ENCODE measurements at regions not wholly inside any gene's neighbourhood (a gene's known extent, or its start where the extent isn't known, plus 50 kb on each side); places are given as distances from the start of the nearest gene placed in this dataset.

- Histone ChIP-seq H3K4me1 (ENCODE audit: control insufficient read depth, insufficient read depth, low read length) (peaks cover 17% of the 10 kb centered on the region), H4K91ac (ENCODE audit: insufficient read depth, low read depth, low read length) (peak overlapping the region; percentile 36; the same call in 1 of the 2 replicates), H4K5ac (ENCODE audit: low read depth, low read length) (no peak overlapping the region), H3K79me1 (ENCODE audit: low read depth in 1 of 2, low read length in 2 of 2) (peaks cover 0 to 17% of the 10 kb centered on the region in 2 experiments; a peak in 1 of 4 replicates), H3K27ac (ENCODE audit: insufficient read depth, low read length) (no peak overlapping the region), H3K4me3 (ENCODE audit: insufficient read depth, low read depth, low read length) (no peak overlapping the region), H3K18ac (ENCODE audit: low read depth, low read length) (no peak overlapping the region), H3K36me3 (ENCODE audit: control insufficient read depth, insufficient read depth, low read length) (no peaks in the 10 kb centered on the region), H2AK9ac (replicated peaks; ENCODE audit: low read depth, low read length, poor library complexity) (no peak overlapping the region), H2AK5ac (ENCODE audit: low read depth, low read length) (peak overlapping the region; percentile 54; the same call in 1 of the 2 replicates), H3K4ac (ENCODE audit: low read depth, low read length) (peak overlapping the region; percentile 67), H3K23ac (ENCODE audit: low read depth, low read length) (no peak overlapping the region), H3K14ac (replicated peaks; ENCODE audit: low read depth, low read length) (no peak overlapping the region), H2BK15ac (ENCODE audit: low read depth, low read length) (no peak overlapping the region), H4K8ac (ENCODE audit: low read depth in 2 of 2, low read length in 2 of 2) (no peak overlapping the region), H2BK20ac (ENCODE audit: low read depth, low read length) (peak overlapping the region; percentile 99), H3K9me1 (ENCODE audit: insufficient read depth, low read length) (peaks cover 19% of the 10 kb centered on the region), H4K20me1 (ENCODE audit: insufficient read depth, low read length) (no peaks in the 10 kb centered on the region), H3K4me2 (ENCODE audit: low read depth, low read length) (no peak overlapping the region), H2BK5ac (ENCODE audit: low read depth, low read length, poor library complexity, severe bottlenecking) (no peak overlapping the region), H3K27me3 (ENCODE audit: control insufficient read depth, insufficient read depth, low read length) (no peaks in the 10 kb centered on the region), H3K56ac (ENCODE audit: extremely low read depth, insufficient read depth, low read length) (no peak overlapping the region), H3K9me3 (ENCODE audit: control insufficient read depth, insufficient read depth, low read length) (peaks cover 3% of the 10 kb centered on the region; the same call in 1 of the 2 replicates), H3K9ac (ENCODE audit: low read depth, low read length) (no peak overlapping the region), H2BK120ac (ENCODE audit: low read depth, low read length) (peak overlapping the region; percentile 35; the same call in 1 of the 2 replicates), H2AFZ (replicated peaks; ENCODE audit: low read length, poor library complexity) (no peak overlapping the region)
- BruUV-seq (replicated peaks), result no TSS peak
- ChIA-PET POLR2A (ENCODE audit: unreplicated experiment) (no interaction called here), CTCF (no interaction called here)
- ATAC-seq (ENCODE audit: low read depth) (no peak), DNase-seq (no peak)
- in situ Hi-C loops (cut with MboI; ENCODE audit: low sequenced_read_pairs) (no loop called here), intact Hi-C loops (cut with micrococcal nuclease) (no loop called here), dilution Hi-C loops (cut with HindIII; ENCODE audit: low sequenced_read_pairs, unreplicated experiment) (no loop called here)
- no peak for TF ChIP-seq CHD1 (IDR thresholded peaks at IDR 0.05; ENCODE audit: low read depth, low read length)
- TF ChIP-seq, protein P1, sequence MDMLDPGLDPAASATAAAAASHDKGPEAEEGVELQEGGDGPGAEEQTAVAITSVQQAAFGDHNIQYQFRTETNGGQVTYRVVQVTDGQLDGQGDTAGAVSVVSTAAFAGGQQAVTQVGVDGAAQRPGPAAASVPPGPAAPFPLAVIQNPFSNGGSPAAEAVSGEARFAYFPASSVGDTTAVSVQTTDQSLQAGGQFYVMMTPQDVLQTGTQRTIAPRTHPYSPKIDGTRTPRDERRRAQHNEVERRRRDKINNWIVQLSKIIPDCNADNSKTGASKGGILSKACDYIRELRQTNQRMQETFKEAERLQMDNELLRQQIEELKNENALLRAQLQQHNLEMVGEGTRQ (IDR thresholded peaks at IDR 0.05; ENCODE audit: low read depth, low read length), result no peak
- no peak for TF ChIP-seq MXI1 (IDR thresholded peaks at IDR 0.05; ENCODE audit: borderline replicate concordance, low read depth, low read length)
- no peak for TF ChIP-seq RAD21 (IDR thresholded peaks at IDR 0.05; ENCODE audit: low read length)
- no peak for TF ChIP-seq RCOR1 (IDR thresholded peaks at IDR 0.05; ENCODE audit: insufficient replicate concordance, low read length)
- no peak for TF ChIP-seq RFX5 (IDR thresholded peaks at IDR 0.05; ENCODE audit: low read depth, low read length)
- no peak for TF ChIP-seq NFE2L2 (IDR thresholded peaks at IDR 0.05; ENCODE audit: low read depth, low read length)
- TF ChIP-seq FOS (IDR thresholded peaks at IDR 0.05; ENCODE audit: low read depth, low read length), result no peak
- TF ChIP-seq CEBPB (IDR thresholded peaks at IDR 0.05; ENCODE audit: low read depth, low read length), result no peak
- TF ChIP-seq, protein P2, sequence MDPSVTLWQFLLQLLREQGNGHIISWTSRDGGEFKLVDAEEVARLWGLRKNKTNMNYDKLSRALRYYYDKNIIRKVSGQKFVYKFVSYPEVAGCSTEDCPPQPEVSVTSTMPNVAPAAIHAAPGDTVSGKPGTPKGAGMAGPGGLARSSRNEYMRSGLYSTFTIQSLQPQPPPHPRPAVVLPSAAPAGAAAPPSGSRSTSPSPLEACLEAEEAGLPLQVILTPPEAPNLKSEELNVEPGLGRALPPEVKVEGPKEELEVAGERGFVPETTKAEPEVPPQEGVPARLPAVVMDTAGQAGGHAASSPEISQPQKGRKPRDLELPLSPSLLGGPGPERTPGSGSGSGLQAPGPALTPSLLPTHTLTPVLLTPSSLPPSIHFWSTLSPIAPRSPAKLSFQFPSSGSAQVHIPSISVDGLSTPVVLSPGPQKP (IDR thresholded peaks at IDR 0.05; ENCODE audit: borderline replicate concordance, low read depth, low read length), result no peak
- no peak for TF ChIP-seq MAZ (IDR thresholded peaks at IDR 0.05; ENCODE audit: borderline replicate concordance, low read depth, low read length)
- WGBS, 2 experiments (ENCODE audit: extremely low coverage in 2 of 2, insufficient read length in 1 of 2), result no CpG with 5 or more reads among the region's 12 CpGs
These were observed 58.7 kb upstream of the GPC1 start for GRCh38 chr2:240376739-240377138.

Measured in IMR-90 (cell line).